Lung (tissue), 11 donors: ENCODE measurements at regions not wholly inside any gene's neighbourhood (a gene's known extent, or its start where the extent isn't known, plus 50 kb on each side); places are given as distances from the start of the nearest gene placed in this dataset.

Source experiments
- ATAC-seq: fragments of 200-7000 bp; cut with Tn5 transposase; one replicate; pipeline ENCODE4 v1.9.1; 2020; ENCODE audit warnings: moderate number of reproducible peaks; ENCODE audit not compliant: insufficient read depth, low FRiP score
- DNase-seq, 3 donors: peaks; one replicate each; pipeline ENCODE4 v3.0.0-alpha.2; 2013 to 2017
- H3K27ac ChIP-seq, 2 donors: one replicate each; pipeline ENCODE4 v1.5.1; 2013; ENCODE audit warnings: mild to moderate bottlenecking in 2 of 2, moderate library complexity in 2 of 2, control low read depth in 1 of 2, inconsistent platforms in 1 of 2, low read depth in 1 of 2, low read length in 1 of 2
- H3K27me3 ChIP-seq, 3 donors: one replicate each; pipeline ENCODE4 v1.5.1; 2013; ENCODE audit warnings: low read length in 2 of 3; ENCODE audit not compliant: control insufficient read depth in 3 of 3, insufficient read depth in 3 of 3
- H3K36me3 ChIP-seq, 4 donors: one replicate each; pipeline ENCODE4 v1.5.1; 2013; ENCODE audit warnings: low read length in 4 of 4, mild to moderate bottlenecking in 1 of 4, moderate library complexity in 1 of 4; ENCODE audit not compliant: control insufficient read depth in 4 of 4, insufficient read depth in 4 of 4
- H3K4me1 ChIP-seq, 5 donors: one replicate each; pipeline ENCODE4 v1.5.1; 2013; ENCODE audit warnings: low read length in 5 of 5, mild to moderate bottlenecking in 2 of 5, moderate library complexity in 1 of 5; ENCODE audit not compliant: control insufficient read depth in 5 of 5, insufficient read depth in 5 of 5
- H3K4me3 ChIP-seq: one replicate; pipeline ENCODE4 v1.5.1; 2013; ENCODE audit warnings: mild to moderate bottlenecking, control low read depth, moderate library complexity
- H3K9ac ChIP-seq, 2 donors: one replicate each; pipeline ENCODE4 v1.5.1; 2013; ENCODE audit warnings: low read length in 2 of 2, control low read depth in 1 of 2; ENCODE audit not compliant: insufficient read depth in 1 of 2
- H3K9me3 ChIP-seq, 4 donors: one replicate each; pipeline ENCODE4 v1.5.1; 2013; ENCODE audit warnings: low read length in 3 of 4, mild to moderate bottlenecking in 1 of 4, moderate library complexity in 1 of 4; ENCODE audit not compliant: control insufficient read depth in 4 of 4, insufficient read depth in 3 of 4
- CTCF ChIP-seq: IDR thresholded peaks from 2 replicates; pipeline ENCODE4 v1.5.1; 2012; ENCODE audit warnings: mild to moderate bottlenecking; ENCODE audit errors: control extremely low read depth, extremely low read depth
- WGBS, 2 donors: extraction: QIAGEN DNeasy Blood & Tissue Kit; methylation state at CpG; one replicate each; pipeline ENCODE4 v1.1.7; 2013; 5-methylcytosine and 5-hydroxymethylcytosine counted together
- donor health status: control.
- donor health status: control.
- donor health status: Bipolar disorder and iron deficiency.
- donor health status: healthy.
- donor health status: DM: yes; HTN: yes; CAD: no.

GRCh38 chr10:9195385-9195784, 1140.9 kb downstream of the GATA3 start:
- 59 to 84% methylated on average over 2 of the region's 2 CpGs for WGBS, 2 donors
- Histone ChIP-seq H3K36me3 (no peaks in the 10 kb centered on the region), H3K4me1 (no peaks in the 10 kb centered on the region), H3K27me3 (peaks cover 0 to 5% (median 5%) of the 10 kb centered on the region in 3 donors), H3K27ac (no peak overlapping the region), H3K9me3 (no peaks in the 10 kb centered on the region), H3K4me3 (no peak overlapping the region), H3K9ac (no peak overlapping the region)
- ATAC-seq, result no peak
- DNase-seq, result no peak
- TF ChIP-seq CTCF, result no peak

GRCh38 chr10:9198611-9199010, 1144.1 kb downstream of the GATA3 start:
- H3K36me3 ChIP-seq, result no peaks in the 10 kb centered on the region
- ATAC-seq (no peak), DNase-seq (no peak)
- no peaks in the 10 kb centered on the region for H3K4me1 ChIP-seq
- H3K9me3 ChIP-seq, result no peaks in the 10 kb centered on the region
- H3K27ac ChIP-seq, result no peak overlapping the region
- no peak overlapping the region for H3K9ac ChIP-seq
- 45 to 70% methylated on average over 4 of the region's 4 CpGs for WGBS, 2 donors
- no peak overlapping the region for H3K4me3 ChIP-seq
- no peak for TF ChIP-seq CTCF
- peaks cover 0 to 10% (median 5%) of the 10 kb centered on the region in 3 donors for H3K27me3 ChIP-seq

GRCh38 chr10:9205558-9205957, 1151.1 kb downstream of the GATA3 start:
- WGBS, 2 donors, result 39 to 70% methylated on average over 1 of the region's 1 CpG
- Histone ChIP-seq H3K4me3 (no peak overlapping the region), H3K4me1 (no peaks in the 10 kb centered on the region), H3K27me3 (peaks cover 0 to 15% (median 8%) of the 10 kb centered on the region in 3 donors), H3K9me3 (no peaks in the 10 kb centered on the region), H3K27ac (no peak overlapping the region), H3K9ac (no peak overlapping the region), H3K36me3 (no peaks in the 10 kb centered on the region)
- DNase-seq (no peak), ATAC-seq (no peak)
- TF ChIP-seq CTCF, result no peak

GRCh38 chr10:9209105-9209798, 1154.8 kb downstream of the GATA3 start:
- Histone ChIP-seq H3K36me3 (no peaks in the 10 kb centered on the region), H3K4me3 (no peak overlapping the region), H3K9me3 (no peaks in the 10 kb centered on the region), H3K4me1 (no peaks in the 10 kb centered on the region), H3K27me3 (peaks cover 0 to 8% (median 5%) of the 10 kb centered on the region in 3 donors), H3K27ac (no peak overlapping the region), H3K9ac (no peak overlapping the region)
- TF ChIP-seq CTCF, result peak; percentile 91
- ATAC-seq (no peak), DNase-seq (peak; percentile 57 to 73 (median 67))
- 22 to 24% methylated on average over 13 of the region's 13 CpGs for WGBS, 2 donors
